IPS-20b (cell line): ENCODE measurements at regions not wholly inside any gene's neighbourhood (a gene's known extent, or its start where the extent isn't known, plus 50 kb on each side); places are given as distances from the start of the nearest gene placed in this dataset.

ENCODE experiments used
- H3K27ac ChIP-seq: one replicate; pipeline ENCODE4 v1.5.1; 2013; ENCODE audit warnings: low read length
- H3K27me3 ChIP-seq: 2 replicates; pipeline ENCODE4 v1.6.1; 2013; ENCODE audit warnings: mild to moderate bottlenecking, low read length, inconsistent platforms; ENCODE audit not compliant: insufficient read depth
- H3K36me3 ChIP-seq: 2 replicates; pipeline ENCODE4 v1.6.1; 2013; ENCODE audit warnings: low read depth, mild to moderate bottlenecking, inconsistent platforms, low read length, moderate library complexity; ENCODE audit not compliant: insufficient read depth
- H3K4me1 ChIP-seq: 2 replicates; pipeline ENCODE4 v1.6.1; 2013; ENCODE audit warnings: mild to moderate bottlenecking, control low read depth, inconsistent platforms, low read length, moderate library complexity; ENCODE audit not compliant: insufficient read depth
- H3K4me3 ChIP-seq: 2 replicates; pipeline ENCODE4 v1.5.1; 2013; ENCODE audit warnings: mild to moderate bottlenecking, low read length, inconsistent platforms
- H3K9ac ChIP-seq: 2 replicates; pipeline ENCODE4 v1.6.1; 2013; ENCODE audit warnings: low read depth, mild to moderate bottlenecking, inconsistent platforms, low read length, moderate library complexity
- H3K9me3 ChIP-seq: 2 replicates; pipeline ENCODE4 v1.6.1; 2013; ENCODE audit warnings: mild to moderate bottlenecking, low read depth, low read length, inconsistent platforms; ENCODE audit not compliant: insufficient read depth

DNA sequence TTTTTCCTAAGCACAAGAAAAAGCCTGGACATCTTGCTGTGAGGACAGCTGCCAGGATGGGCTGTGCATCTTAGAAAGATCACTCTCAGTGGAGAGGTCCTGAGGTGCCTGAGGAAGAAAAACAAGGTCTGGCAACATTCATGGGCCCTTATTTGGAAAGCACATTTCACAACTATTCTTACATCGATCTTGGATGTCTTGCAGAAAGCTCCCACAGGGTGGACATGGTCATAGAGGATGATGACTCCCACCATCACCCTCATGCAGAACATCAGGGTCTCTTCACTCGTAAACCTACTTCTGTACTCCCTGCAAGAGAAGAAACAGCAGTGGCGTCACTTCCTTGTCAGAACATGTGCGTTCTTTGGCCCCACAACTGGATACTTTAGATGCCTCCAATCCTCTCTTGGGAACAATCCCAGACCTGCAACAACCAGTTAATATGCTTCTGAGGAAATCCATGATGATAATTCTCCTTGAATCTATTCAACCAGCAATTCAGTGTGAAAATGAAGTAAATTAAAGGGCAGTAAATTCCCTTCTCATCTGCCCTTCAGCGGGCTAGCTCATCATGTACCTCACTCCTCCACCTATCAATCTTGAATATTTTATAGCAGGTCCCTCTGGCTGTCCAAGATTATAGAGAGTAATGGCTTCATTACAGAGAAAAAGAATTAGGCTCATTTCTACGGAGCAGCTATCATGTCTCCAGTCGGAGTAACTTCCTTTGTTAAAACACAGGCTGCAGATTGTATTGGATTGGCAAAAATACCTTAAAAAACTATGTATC is 106.2 kb downstream of the CYRIA start:
- no peaks in the 10 kb centered on the region for H3K27me3 ChIP-seq
- no peaks in the 10 kb centered on the region for H3K9me3 ChIP-seq
- no peak overlapping the region for H3K9ac ChIP-seq
- H3K4me3 ChIP-seq, result no peak overlapping the region
- H3K36me3 ChIP-seq, result no peaks in the 10 kb centered on the region
- no peaks in the 10 kb centered on the region for H3K4me1 ChIP-seq
- H3K27ac ChIP-seq, result no peak overlapping the region

DNA sequence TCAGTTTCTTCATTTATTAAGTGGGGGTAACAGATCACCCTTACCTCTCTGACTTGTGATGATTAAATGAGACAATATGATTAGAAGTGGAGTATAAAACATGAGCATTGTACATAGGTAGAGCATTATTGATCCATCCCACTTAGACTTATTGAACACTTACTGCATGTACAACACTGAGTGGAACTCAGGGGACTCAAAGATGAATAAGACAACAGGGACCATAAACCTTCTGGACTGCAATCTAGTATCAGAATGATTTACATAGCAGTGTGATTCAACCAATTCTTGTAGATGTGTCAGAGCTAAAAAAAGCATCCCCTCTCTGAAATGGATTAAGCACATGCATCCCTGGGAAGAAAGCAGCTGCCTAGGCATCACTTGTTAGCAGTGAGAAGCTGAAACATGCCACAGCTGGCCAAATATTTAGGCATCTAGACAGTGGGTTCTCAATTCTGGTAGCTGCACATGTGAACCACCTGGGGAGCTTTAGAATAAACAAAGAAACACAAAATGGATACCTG is 111.5 kb downstream of the CYRIA start:
- Histone ChIP-seq H3K27me3 (no peaks in the 10 kb centered on the region), H3K9me3 (no peaks in the 10 kb centered on the region), H3K9ac (no peak overlapping the region), H3K27ac (no peak overlapping the region), H3K4me1 (no peaks in the 10 kb centered on the region), H3K4me3 (no peak overlapping the region), H3K36me3 (no peaks in the 10 kb centered on the region)

DNA sequence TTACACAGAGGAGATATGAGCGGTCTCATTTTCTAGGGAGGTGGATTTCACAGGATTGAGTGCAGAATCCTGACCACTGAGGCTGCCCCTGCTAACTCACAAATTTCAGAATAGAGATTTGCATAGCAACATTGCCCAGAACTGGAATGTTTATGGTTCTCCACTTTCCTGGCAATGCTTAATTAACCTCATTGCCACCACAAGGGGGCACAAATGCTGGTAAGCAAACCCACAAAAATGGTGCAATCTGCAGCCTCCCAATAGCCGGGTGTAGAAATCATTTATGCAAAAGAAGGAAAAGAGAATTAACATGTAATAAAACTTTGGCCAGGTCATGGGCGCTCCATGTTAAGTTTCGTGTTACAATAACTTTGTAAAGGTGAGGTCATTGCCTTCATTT is 112.4 kb downstream of the CYRIA start:
- H3K27me3 ChIP-seq, result no peaks in the 10 kb centered on the region
- H3K9me3 ChIP-seq, result no peaks in the 10 kb centered on the region
- no peak overlapping the region for H3K27ac ChIP-seq
- H3K4me3 ChIP-seq, result no peak overlapping the region
- H3K4me1 ChIP-seq, result no peaks in the 10 kb centered on the region
- H3K9ac ChIP-seq, result no peak overlapping the region
- no peaks in the 10 kb centered on the region for H3K36me3 ChIP-seq

DNA sequence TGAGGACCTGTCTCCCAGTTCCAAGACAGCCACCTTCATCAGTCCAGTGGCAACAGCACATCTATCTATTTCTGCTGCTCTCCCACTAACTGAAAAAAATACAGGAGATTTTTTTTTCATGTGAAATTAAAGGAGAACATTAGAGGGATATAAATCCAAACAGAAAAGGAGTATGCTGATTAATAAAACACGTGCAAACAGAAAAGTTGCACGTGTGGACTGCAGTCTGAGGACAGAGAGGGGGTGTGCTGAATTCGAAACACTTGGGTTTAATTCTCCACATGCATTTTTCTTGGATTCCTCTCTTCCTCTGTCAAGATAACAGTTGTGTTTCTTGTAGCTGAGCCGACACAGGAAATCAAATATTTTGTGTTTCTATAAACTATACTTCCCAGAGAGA is 113.4 kb downstream of the CYRIA start:
- H3K27ac ChIP-seq, result no peak overlapping the region
- H3K36me3 ChIP-seq, result no peaks in the 10 kb centered on the region
- H3K9me3 ChIP-seq, result no peaks in the 10 kb centered on the region
- H3K27me3 ChIP-seq, result no peaks in the 10 kb centered on the region
- H3K4me3 ChIP-seq, result no peak overlapping the region
- no peak overlapping the region for H3K9ac ChIP-seq
- no peaks in the 10 kb centered on the region for H3K4me1 ChIP-seq

DNA sequence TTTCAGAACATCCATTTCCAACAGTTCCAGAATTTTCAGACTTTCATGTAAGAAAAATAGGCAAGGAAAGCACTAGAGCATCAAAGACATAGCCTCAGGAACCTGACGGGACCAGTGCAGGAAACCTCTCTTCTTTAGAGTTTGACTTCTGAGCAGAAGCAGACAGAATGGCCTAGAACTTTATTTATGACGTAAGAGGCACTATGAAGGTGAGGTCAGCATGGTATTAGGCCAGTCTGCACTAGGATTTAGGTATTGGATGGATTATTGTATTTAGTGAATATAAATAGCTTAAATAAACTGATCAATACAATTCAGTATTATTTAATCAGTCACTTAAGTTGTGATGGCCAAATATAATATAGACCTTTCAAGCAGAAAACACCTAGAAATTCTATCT is 117.6 kb downstream of the CYRIA start:
- no peaks in the 10 kb centered on the region for H3K27me3 ChIP-seq
- H3K4me1 ChIP-seq, result no peaks in the 10 kb centered on the region
- no peaks in the 10 kb centered on the region for H3K9me3 ChIP-seq
- no peak overlapping the region for H3K9ac ChIP-seq
- H3K27ac ChIP-seq, result no peak overlapping the region
- no peak overlapping the region for H3K4me3 ChIP-seq
- no peaks in the 10 kb centered on the region for H3K36me3 ChIP-seq

DNA sequence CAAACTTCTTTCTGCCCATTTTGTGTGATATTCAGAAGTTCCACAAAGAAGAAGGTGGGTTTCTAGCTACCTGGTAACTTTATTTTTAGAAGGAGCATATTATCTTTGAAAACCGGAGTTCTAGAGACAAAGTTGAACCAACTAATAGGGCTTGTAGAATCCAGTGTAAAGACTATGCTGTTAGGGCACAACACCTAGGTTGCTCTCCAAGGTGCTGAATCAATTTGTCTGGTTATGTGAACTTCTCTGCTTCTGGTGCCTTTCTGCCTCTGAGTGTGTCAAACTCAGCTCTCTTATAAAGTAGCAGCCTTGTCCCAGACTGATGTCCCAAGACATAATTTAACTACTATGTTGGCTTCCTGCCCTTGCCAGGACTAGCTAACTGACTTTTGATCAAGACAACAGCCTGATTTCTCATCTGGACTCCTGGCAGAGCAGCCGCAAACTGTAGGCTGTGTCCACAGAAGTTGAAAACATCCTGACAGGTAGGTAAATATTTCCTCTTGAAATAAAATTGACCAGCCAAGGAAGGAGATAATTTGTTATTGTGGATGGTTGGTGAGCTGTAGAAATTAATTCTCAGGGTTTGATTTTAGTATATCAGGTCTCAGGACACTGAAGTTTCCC is 119.4 kb downstream of the CYRIA start:
- Histone ChIP-seq H3K9ac (no peak overlapping the region), H3K36me3 (no peaks in the 10 kb centered on the region), H3K27ac (no peak overlapping the region), H3K9me3 (no peaks in the 10 kb centered on the region), H3K27me3 (no peaks in the 10 kb centered on the region), H3K4me3 (no peak overlapping the region), H3K4me1 (no peaks in the 10 kb centered on the region)

DNA sequence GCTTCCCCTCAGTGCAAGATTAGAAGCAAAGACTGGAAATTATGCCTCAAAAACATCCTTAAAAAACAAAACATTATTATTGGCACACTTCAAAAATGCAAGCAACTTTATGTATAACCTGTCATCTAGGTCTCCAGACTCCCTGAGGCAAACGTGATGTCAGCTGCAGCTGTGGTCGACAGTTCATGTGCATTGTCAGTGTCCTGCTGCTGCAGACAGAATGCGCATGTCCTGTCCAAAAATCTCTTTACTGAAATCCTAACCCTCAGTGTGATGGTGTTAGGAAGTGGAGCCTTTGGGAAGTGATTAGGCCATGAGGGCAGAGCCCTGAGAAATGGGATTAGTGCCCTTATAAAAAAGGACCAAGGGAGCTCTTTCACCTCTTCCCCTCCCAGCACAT is 126.9 kb downstream of the CYRIA start:
- H3K4me1 ChIP-seq, result no peaks in the 10 kb centered on the region
- no peaks in the 10 kb centered on the region for H3K27me3 ChIP-seq
- H3K9ac ChIP-seq, result no peak overlapping the region
- no peak overlapping the region for H3K27ac ChIP-seq
- no peaks in the 10 kb centered on the region for H3K36me3 ChIP-seq
- H3K4me3 ChIP-seq, result no peak overlapping the region
- H3K9me3 ChIP-seq, result no peaks in the 10 kb centered on the region

DNA sequence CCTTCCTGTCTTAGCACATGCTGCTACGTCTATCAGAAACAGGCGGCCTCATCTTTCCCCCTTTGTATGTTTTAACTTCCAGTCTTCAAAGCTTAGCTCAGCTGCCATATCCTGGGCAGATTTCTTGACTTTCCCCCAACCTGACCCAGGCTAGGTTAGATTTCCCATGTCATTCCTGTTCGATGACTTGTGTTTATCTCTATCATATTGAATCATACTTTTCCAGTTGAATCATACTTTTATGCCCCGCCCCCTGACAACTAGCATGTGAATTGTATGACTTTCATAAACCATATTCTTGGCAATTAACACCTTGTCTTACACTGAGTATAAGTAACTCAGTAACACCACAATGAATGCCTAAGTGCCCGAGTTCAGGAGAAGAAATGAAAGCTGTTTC is 128.3 kb downstream of the CYRIA start:
- Histone ChIP-seq H3K27me3 (no peaks in the 10 kb centered on the region), H3K4me1 (no peaks in the 10 kb centered on the region), H3K4me3 (no peak overlapping the region), H3K27ac (no peak overlapping the region), H3K9me3 (no peaks in the 10 kb centered on the region), H3K9ac (no peak overlapping the region), H3K36me3 (no peaks in the 10 kb centered on the region)

DNA sequence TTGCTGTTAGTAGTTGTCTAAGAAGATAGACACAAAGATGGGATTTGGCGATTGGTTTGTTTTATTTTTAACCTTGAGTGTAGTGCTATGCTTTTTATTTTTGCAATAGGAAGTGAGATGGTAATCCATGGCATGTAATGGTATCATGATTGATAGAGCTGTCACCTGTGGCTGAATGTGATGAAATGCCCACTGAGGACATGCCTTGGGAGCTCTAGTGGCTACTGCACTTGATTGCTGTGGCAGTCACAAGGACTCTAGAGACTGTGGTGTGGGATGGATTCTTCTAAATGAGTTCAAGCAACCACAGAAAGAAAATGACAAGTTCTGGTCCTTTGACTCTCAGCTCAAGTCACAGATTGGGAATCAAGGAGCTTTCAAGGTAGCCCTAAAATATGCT is 139.4 kb downstream of the CYRIA start:
- no peaks in the 10 kb centered on the region for H3K9me3 ChIP-seq
- no peaks in the 10 kb centered on the region; the same call in 1 of the 2 replicates for H3K27me3 ChIP-seq
- H3K27ac ChIP-seq, result no peak overlapping the region
- H3K9ac ChIP-seq, result no peak overlapping the region
- H3K4me3 ChIP-seq, result no peak overlapping the region
- H3K4me1 ChIP-seq, result peaks cover 3% of the 10 kb centered on the region; the same call in 1 of the 2 replicates
- H3K36me3 ChIP-seq, result no peaks in the 10 kb centered on the region

DNA sequence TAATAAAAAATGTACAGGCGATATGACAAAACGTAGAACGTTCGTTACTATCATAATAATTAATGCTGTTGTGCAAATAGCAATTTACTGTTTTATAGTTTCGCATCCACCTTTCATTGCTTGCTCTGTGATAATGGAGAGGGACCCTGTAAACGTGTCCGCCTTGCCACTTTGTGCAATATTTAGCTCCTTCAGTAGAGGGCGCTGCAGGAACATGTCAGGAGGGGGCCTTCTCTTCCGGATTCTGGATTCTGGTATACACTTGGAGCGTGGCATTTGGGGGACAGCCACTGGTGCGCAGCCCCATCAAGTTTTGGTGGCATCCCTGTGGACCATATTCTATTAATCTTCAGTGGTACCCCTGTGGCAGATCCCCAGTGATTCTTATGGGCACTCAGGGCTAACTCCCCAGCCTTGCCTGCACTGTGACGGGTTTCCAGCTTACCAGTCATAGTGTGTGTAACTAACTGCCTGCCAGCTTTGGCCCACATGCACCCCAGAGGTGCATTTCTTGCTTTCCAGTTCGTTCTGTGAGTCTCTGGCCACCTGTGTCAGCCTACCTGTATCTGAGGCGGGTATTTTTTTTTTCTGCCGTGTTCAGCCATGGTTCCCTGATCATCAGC is 140.3 kb downstream of the CYRIA start:
- Histone ChIP-seq H3K27me3 (no peaks in the 10 kb centered on the region; the same call in 1 of the 2 replicates), H3K36me3 (no peaks in the 10 kb centered on the region), H3K9ac (no peak overlapping the region), H3K4me1 (peaks cover 3% of the 10 kb centered on the region; the same call in 1 of the 2 replicates), H3K27ac (no peak overlapping the region), H3K4me3 (no peak overlapping the region), H3K9me3 (no peaks in the 10 kb centered on the region)

DNA sequence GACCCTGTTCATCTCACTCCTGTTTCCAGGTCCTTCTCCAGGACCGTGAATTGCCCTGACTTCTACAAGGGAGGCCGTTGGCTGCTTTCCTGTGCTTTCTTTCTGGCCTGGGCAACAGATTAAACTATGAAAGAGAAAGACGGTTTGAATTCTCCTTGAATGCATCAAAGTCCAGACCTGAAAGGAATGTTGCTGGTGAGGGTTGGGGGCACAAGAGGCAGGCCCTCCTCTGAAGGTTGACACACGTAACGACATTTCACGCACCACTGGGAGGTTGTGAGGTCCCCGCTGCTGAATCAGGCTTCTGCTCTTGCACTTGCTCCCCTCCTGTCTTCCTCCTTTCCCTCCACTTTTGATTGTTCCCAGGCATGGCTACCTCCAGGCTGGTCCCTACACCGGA is 141.9 kb downstream of the CYRIA start:
- Histone ChIP-seq H3K27me3 (no peaks in the 10 kb centered on the region; the same call in 1 of the 2 replicates), H3K9me3 (no peaks in the 10 kb centered on the region), H3K9ac (no peak overlapping the region), H3K4me3 (no peak overlapping the region), H3K27ac (no peak overlapping the region), H3K4me1 (peaks cover 3% of the 10 kb centered on the region; the same call in 1 of the 2 replicates), H3K36me3 (no peaks in the 10 kb centered on the region)
